HEK293 (cell line): ENCODE measurements at regions not wholly inside any gene's neighbourhood (a gene's known extent, or its start where the extent isn't known, plus 50 kb on each side); places are given as distances from the start of the nearest gene placed in this dataset.

Source experiments
- CTCF ChIA-PET: fragments of 350-600 bp; formaldehyde crosslinking; extraction: SDS; loops from one replicate; lab custom pipeline; 2021; ENCODE audit warnings: antibody characterized with exemption; lab: Yijun Ruan, JAX
- POLR2A ChIA-PET: fragments of 300-600 bp; formaldehyde crosslinking; extraction: SDS; loops from one replicate; lab custom pipeline; 2020; ENCODE audit warnings: antibody characterized with exemption, inconsistent platforms; lab: Yijun Ruan, JAX
- H3K27ac ChIP-seq: fragments of 200-500 bp; sonication (Bioruptor generic); 2 replicates; pipeline ENCODE4 v1.5.1; 2014; ENCODE audit warnings: low read depth, low read length, control low read depth, inconsistent platforms; ENCODE audit errors: extremely low read depth
- H3K36me3 ChIP-seq, 2 experiments: fragments of 200-500 bp in 1 of 2; sonication (Bioruptor generic) in 1 of 2; 1 replicate in 1 of 2; 2 replicates in 1 of 2; pipeline ENCODE4 v1.5.1; 2014 to 2017; ENCODE audit warnings: inconsistent platforms in 2 of 2, low read length in 2 of 2; ENCODE audit not compliant: control insufficient read depth in 2 of 2, insufficient read depth in 1 of 2
- H3K4me1 ChIP-seq: fragments of 200-500 bp; sonication (Bioruptor generic); 2 replicates; pipeline ENCODE4 v1.5.1; 2014; ENCODE audit warnings: mild to moderate bottlenecking, low read length, inconsistent platforms; ENCODE audit not compliant: control insufficient read depth, insufficient read depth
- H3K4me3 ChIP-seq: 2 replicates; pipeline ENCODE4 v1.5.1; 2011; ENCODE audit warnings: low read depth, mild to moderate bottlenecking, control low read depth, low read length, moderate library complexity
- H3K9me3 ChIP-seq: fragments of 200-500 bp; sonication (Bioruptor generic); 2 replicates; pipeline ENCODE4 v1.5.1; 2014; ENCODE audit warnings: low read depth, low read length, inconsistent platforms; ENCODE audit not compliant: control insufficient read depth, insufficient read depth
- ATF2 ChIP-seq: fragments of 450-650 bp; formaldehyde crosslinking; IDR thresholded peaks from 2 replicates; pipeline ENCODE4 v1.5.1; 2016; ENCODE audit warnings: missing biosample characterization, missing genetic modification characterization, low read depth
- ELK4 ChIP-seq: IDR thresholded peaks from 2 replicates; pipeline ENCODE4 v1.6.1; 2011; ENCODE audit warnings: mild to moderate bottlenecking, low read depth, low read length, borderline replicate concordance
- HOXC10 ChIP-seq: sonication (generic); formaldehyde crosslinking; IDR thresholded peaks from 2 replicates; pipeline ENCODE4 v1.8.1; 2023; ENCODE audit warnings: mild to moderate bottlenecking, missing genetic modification reagents
- KLF7 ChIP-seq: fragments of 450-650 bp; formaldehyde crosslinking; IDR thresholded peaks from 2 replicates; pipeline ENCODE4 v1.5.1; 2016; ENCODE audit warnings: missing biosample characterization, missing genetic modification characterization, borderline replicate concordance
- PRDM1 ChIP-seq: fragments of 450-650 bp; formaldehyde crosslinking; IDR thresholded peaks from 2 replicates; pipeline ENCODE4; 2016; ENCODE audit warnings: missing biosample characterization, missing genetic modification characterization
- ZBTB1 ChIP-seq: fragments of 450-650 bp; formaldehyde crosslinking; IDR thresholded peaks from 2 replicates; pipeline ENCODE4 v1.5.1; 2016; ENCODE audit warnings: missing biosample characterization, missing genetic modification characterization
- ZBTB17 ChIP-seq: fragments of 450-650 bp; formaldehyde crosslinking; IDR thresholded peaks from 2 replicates; pipeline ENCODE4 v1.5.1; 2016; ENCODE audit warnings: missing biosample characterization, missing genetic modification characterization
- ZBTB48 ChIP-seq: fragments of 450-650 bp; formaldehyde crosslinking; IDR thresholded peaks from 2 replicates; pipeline ENCODE4 v1.5.1; 2016; ENCODE audit warnings: missing biosample characterization, missing genetic modification characterization
- ZNF140 ChIP-seq: fragments of 450-650 bp; formaldehyde crosslinking; IDR thresholded peaks from 2 replicates; pipeline ENCODE4 v1.5.1; 2016; ENCODE audit warnings: missing biosample characterization, missing genetic modification characterization
- ZNF280C ChIP-seq: fragments of 450-650 bp; formaldehyde crosslinking; IDR thresholded peaks from 2 replicates; pipeline ENCODE4 v1.5.1; 2016; ENCODE audit warnings: missing biosample characterization, missing genetic modification characterization
- ZNF501 ChIP-seq: fragments of 450-650 bp; formaldehyde crosslinking; IDR thresholded peaks from 2 replicates; pipeline ENCODE4 v1.5.1; 2016; ENCODE audit warnings: missing biosample characterization, missing genetic modification characterization
- ZNF561 ChIP-seq: fragments of 450-650 bp; IDR thresholded peaks from 2 replicates; pipeline ENCODE4 v1.5.1; 2018; ENCODE audit warnings: missing biosample characterization, missing genetic modification characterization, borderline replicate concordance
- ZNF670 ChIP-seq: fragments of 450-650 bp; formaldehyde crosslinking; IDR thresholded peaks from 2 replicates; pipeline ENCODE4 v1.5.1; 2016; ENCODE audit warnings: missing biosample characterization, missing genetic modification characterization, low read depth
- ZNF704 ChIP-seq: fragments of 450-650 bp; formaldehyde crosslinking; IDR thresholded peaks from 2 replicates; pipeline ENCODE4 v1.5.1; 2016; ENCODE audit warnings: missing biosample characterization, missing genetic modification characterization
- TF ChIP-seq, protein P1 (sequence below): fragments of 450-650 bp; formaldehyde crosslinking; IDR thresholded peaks from 2 replicates; pipeline ENCODE4 v1.5.1; 2016; ENCODE audit warnings: missing biosample characterization, missing genetic modification characterization

- Histone ChIP-seq H3K27ac (no peak overlapping the region), H3K36me3 (no peaks in the 10 kb centered on the region), H3K9me3 (no peaks in the 10 kb centered on the region), H3K4me3 (no peak overlapping the region), H3K4me1 (no peaks in the 10 kb centered on the region)
- ChIA-PET CTCF (interaction anchor here (0.8 kb wide), 1 partner anchor 1334 kb away, joined by 3 read pairs; no protein-coding TSS in a partner anchor), POLR2A (no interaction called here)
- TF ChIP-seq ATF2 (tag by site-specific recombination), result no peak
- TF ChIP-seq ZNF280C (tag by site-specific recombination), result no peak
- no peak for TF ChIP-seq HOXC10 (CRISPR knock-in tag)
- TF ChIP-seq, protein P1, sequence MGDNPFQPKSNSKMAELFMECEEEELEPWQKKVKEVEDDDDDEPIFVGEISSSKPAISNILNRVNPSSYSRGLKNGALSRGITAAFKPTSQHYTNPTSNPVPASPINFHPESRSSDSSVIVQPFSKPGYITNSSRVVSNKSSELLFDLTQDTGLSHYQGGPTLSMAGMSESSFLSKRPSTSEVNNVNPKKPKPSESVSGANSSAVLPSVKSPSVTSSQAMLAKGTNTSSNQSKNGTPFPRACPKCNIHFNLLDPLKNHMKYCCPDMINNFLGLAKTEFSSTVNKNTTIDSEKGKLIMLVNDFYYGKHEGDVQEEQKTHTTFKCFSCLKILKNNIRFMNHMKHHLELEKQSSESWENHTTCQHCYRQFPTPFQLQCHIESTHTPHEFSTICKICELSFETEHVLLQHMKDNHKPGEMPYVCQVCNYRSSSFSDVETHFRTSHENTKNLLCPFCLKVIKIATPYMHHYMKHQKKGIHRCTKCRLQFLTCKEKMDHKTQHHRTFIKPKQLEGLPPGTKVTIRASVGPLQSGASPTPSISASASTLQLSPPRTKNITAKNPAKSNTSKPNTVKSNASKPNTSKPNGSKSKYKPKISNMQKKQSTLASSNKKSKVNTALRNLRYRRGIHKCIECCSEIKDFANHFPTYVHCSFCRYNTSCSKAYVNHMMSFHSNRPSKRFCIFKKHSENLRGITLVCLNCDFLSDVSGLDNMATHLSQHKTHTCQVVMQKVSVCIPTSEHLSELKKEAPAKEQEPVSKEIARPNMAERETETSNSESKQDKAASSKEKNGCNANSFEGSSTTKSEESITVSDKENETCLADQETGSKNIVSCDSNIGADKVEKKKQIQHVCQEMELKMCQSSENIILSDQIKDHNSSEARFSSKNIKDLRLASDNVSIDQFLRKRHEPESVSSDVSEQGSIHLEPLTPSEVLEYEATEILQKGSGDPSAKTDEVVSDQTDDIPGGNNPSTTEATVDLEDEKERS (tag by site-specific recombination), result no peak
- no peak for TF ChIP-seq KLF7 (tag by site-specific recombination)
- TF ChIP-seq ZNF501 (tag by site-specific recombination), result no peak
- TF ChIP-seq ZBTB17 (tag by site-specific recombination), result no peak
- no peak for TF ChIP-seq ZNF561 (tag by site-specific recombination)
- no peak for TF ChIP-seq ZNF670 (tag by site-specific recombination)
- TF ChIP-seq PRDM1, result no peak
- TF ChIP-seq ZNF704 (tag by site-specific recombination), result no peak
- TF ChIP-seq ELK4, result no peak
- TF ChIP-seq ZNF140 (tag by site-specific recombination), result no peak
- TF ChIP-seq ZBTB48 (tag by site-specific recombination), result no peak
- no peak for TF ChIP-seq ZBTB1
Measured at GRCh38 chr20:54389596-54390280, 85.7 kb upstream of the DOK5 start.
